Sigmoid colon (tissue), 6 donors: ENCODE measurements at regions not wholly inside any gene's neighbourhood (a gene's known extent, or its start where the extent isn't known, plus 50 kb on each side); places are given as distances from the start of the nearest gene placed in this dataset.

Experiments
- DNase-seq: peaks from one replicate; pipeline ENCODE4 v3.0.0-alpha.2; 2019
- H3K27ac ChIP-seq, 4 donors: fragments of 200-600 bp; sonication (generic); one replicate each; pipeline ENCODE4 v1.5.1; 2016 to 2019; ENCODE audit warnings: mild to moderate bottlenecking in 1 of 4
- H3K27me3 ChIP-seq, 3 donors: fragments of 200-600 bp; sonication (generic); one replicate each; pipeline ENCODE4 v1.5.1; 2019; ENCODE audit warnings: mild to moderate bottlenecking in 1 of 3
- H3K36me3 ChIP-seq, 4 donors: fragments of 200-600 bp; sonication (generic); one replicate each; pipeline ENCODE4 v1.5.1; 2016 to 2019
- H3K4me1 ChIP-seq, 4 donors: fragments of 200-600 bp; sonication (generic); one replicate each; pipeline ENCODE4 v1.5.1; 2017 to 2019
- H3K4me3 ChIP-seq, 4 donors: fragments of 200-600 bp; sonication (generic); one replicate each; pipeline ENCODE4 v1.5.1; 2017 to 2019; ENCODE audit warnings: mild to moderate bottlenecking in 2 of 4, moderate library complexity in 1 of 4
- H3K9me3 ChIP-seq, 4 donors: fragments of 200-600 bp in 3 of 4; sonication (generic) in 3 of 4; one replicate each; pipeline versions ENCODE4 v1.5.1 to v1.6.1; 2013 to 2019
- CTCF ChIP-seq, 4 experiments: fragments of 450-650 bp in 3 of 4; fragments of 200-600 bp in 1 of 4; IDR thresholded peaks; one replicate each; pipeline ENCODE4 v1.5.1; 2016 to 2019; ENCODE audit warnings: antibody characterized with exemption in 4 of 4, mild to moderate bottlenecking in 3 of 4, moderate library complexity in 2 of 4
- EP300 ChIP-seq, 4 donors: sonication (generic); formaldehyde crosslinking; IDR thresholded peaks; one replicate each; pipeline ENCODE4 v1.6.1; 2017; ENCODE audit warnings: antibody characterized with exemption in 4 of 4
- POLR2A ChIP-seq, 2 donors: fragments of 450-650 bp; IDR thresholded peaks; one replicate each; pipeline ENCODE4 v1.6.1; 2016; ENCODE audit warnings: antibody characterized with exemption in 2 of 2, mild to moderate bottlenecking in 2 of 2, moderate library complexity in 2 of 2
- POLR2AphosphoS5 ChIP-seq, 4 donors: sonication (generic); formaldehyde crosslinking; IDR thresholded peaks; one replicate each; pipeline ENCODE4 v1.6.1; 2017; ENCODE audit warnings: antibody characterized with exemption in 4 of 4
- WGBS, 2 donors: extraction: QIAGEN DNeasy Blood & Tissue Kit; methylation state at CpG; one replicate each; pipeline ENCODE4 v1.1.7; 2013; 5-methylcytosine and 5-hydroxymethylcytosine counted together
- intact Hi-C: fragments of 100-400 bp; cut with DNase I; formaldehyde crosslinking; loops from one replicate; pipeline ENCODE4 v1.15.1; 2023
- donor health status: healthy with polysubstance abuse.
- donor health status: healthy.

- no peaks in the 10 kb centered on the region for H3K4me1 ChIP-seq
- 91 to 92% methylated on average over 2 of the region's 2 CpGs for WGBS, 2 donors
- DNase-seq = no peak
- TF ChIP-seq POLR2A (IDR thresholded peaks at IDR 0.05) (no peak), POLR2AphosphoS5 (IDR thresholded peaks at IDR 0.05) (no peak), EP300 (IDR thresholded peaks at IDR 0.05) (no peak), CTCF (IDR thresholded peaks at IDR 0.05) (no peak)
- no peaks in the 10 kb centered on the region for H3K36me3 ChIP-seq
- no peak overlapping the region for H3K27ac ChIP-seq
- H3K9me3 ChIP-seq = no peaks in the 10 kb centered on the region
- no peak overlapping the region for H3K4me3 ChIP-seq
- H3K27me3 ChIP-seq = no peaks in the 10 kb centered on the region
- intact Hi-C loops = no loop called here
Measured at GRCh38 chr2:83176539-83176938, 1282.5 kb downstream of the SUCLG1 start.

GRCh38 chr2:83172841-83173240 is 1286.2 kb downstream of the SUCLG1 start:
- Histone ChIP-seq H3K4me1 (no peaks in the 10 kb centered on the region), H3K4me3 (no peak overlapping the region), H3K27me3 (no peaks in the 10 kb centered on the region), H3K36me3 (no peaks in the 10 kb centered on the region), H3K9me3 (no peaks in the 10 kb centered on the region), H3K27ac (no peak overlapping the region)
- intact Hi-C loops = no loop called here
- TF ChIP-seq POLR2AphosphoS5 (IDR thresholded peaks at IDR 0.05) (no peak), CTCF (IDR thresholded peaks at IDR 0.05) (no peak), POLR2A (IDR thresholded peaks at IDR 0.05) (no peak), EP300 (IDR thresholded peaks at IDR 0.05) (no peak)
- DNase-seq = no peak
- 84 to 94% methylated on average over 2 of the region's 2 CpGs for WGBS, 2 donors

GRCh38 chr2:83168377-83168776 is 1290.7 kb downstream of the SUCLG1 start:
- no peak for TF ChIP-seq CTCF (IDR thresholded peaks at IDR 0.05)
- no peak for TF ChIP-seq EP300 (IDR thresholded peaks at IDR 0.05)
- TF ChIP-seq POLR2AphosphoS5 (IDR thresholded peaks at IDR 0.05) = no peak
- no peak for TF ChIP-seq POLR2A (IDR thresholded peaks at IDR 0.05)
- H3K27me3 ChIP-seq = no peaks in the 10 kb centered on the region
- H3K4me3 ChIP-seq = no peak overlapping the region
- H3K27ac ChIP-seq = no peak overlapping the region
- 92 to 93% methylated on average over 2 of the region's 2 CpGs for WGBS, 2 donors
- H3K9me3 ChIP-seq = no peaks in the 10 kb centered on the region
- no peaks in the 10 kb centered on the region for H3K4me1 ChIP-seq
- no peak for DNase-seq
- H3K36me3 ChIP-seq = no peaks in the 10 kb centered on the region
- intact Hi-C loops = no loop called here

GRCh38 chr2:83162421-83162820 is 1296.7 kb downstream of the SUCLG1 start:
- TF ChIP-seq POLR2A (IDR thresholded peaks at IDR 0.05) (no peak), POLR2AphosphoS5 (IDR thresholded peaks at IDR 0.05) (no peak), EP300 (IDR thresholded peaks at IDR 0.05) (no peak), CTCF (IDR thresholded peaks at IDR 0.05) (no peak)
- H3K27me3 ChIP-seq = no peaks in the 10 kb centered on the region
- intact Hi-C loops = no loop called here
- no peak for DNase-seq
- no peaks in the 10 kb centered on the region for H3K36me3 ChIP-seq
- no peak overlapping the region for H3K27ac ChIP-seq
- no peak overlapping the region for H3K4me3 ChIP-seq
- H3K4me1 ChIP-seq = no peaks in the 10 kb centered on the region
- 87 to 94% methylated on average over 3 of the region's 3 CpGs for WGBS, 2 donors
- H3K9me3 ChIP-seq = no peaks in the 10 kb centered on the region

GRCh38 chr2:83160571-83160970 is 1298.5 kb downstream of the SUCLG1 start:
- intact Hi-C loops = no loop called here
- H3K9me3 ChIP-seq = no peaks in the 10 kb centered on the region
- no peak for DNase-seq
- H3K27me3 ChIP-seq = no peaks in the 10 kb centered on the region
- TF ChIP-seq EP300 (IDR thresholded peaks at IDR 0.05) = no peak
- no peak for TF ChIP-seq POLR2A (IDR thresholded peaks at IDR 0.05)
- no peak for TF ChIP-seq CTCF (IDR thresholded peaks at IDR 0.05)
- no peak for TF ChIP-seq POLR2AphosphoS5 (IDR thresholded peaks at IDR 0.05)
- H3K27ac ChIP-seq = no peak overlapping the region
- H3K4me1 ChIP-seq = no peaks in the 10 kb centered on the region
- no peaks in the 10 kb centered on the region for H3K36me3 ChIP-seq
- no peak overlapping the region for H3K4me3 ChIP-seq
- 55 to 78% methylated on average over 3 of the region's 3 CpGs for WGBS, 2 donors
